GM18907 (cell line): ENCODE measurements at regions not wholly inside any gene's neighbourhood (a gene's known extent, or its start where the extent isn't known, plus 50 kb on each side); places are given as distances from the start of the nearest gene placed in this dataset.
A peak's percentile ranks its signal among the peaks of the same experiment; 100 is the strongest.

Source experiments
- ATAC-seq: cut with Tn5 transposase; IDR thresholded peaks from one replicate; pipeline ENCODE4 v1.9.1; 2021; ENCODE audit warnings: mild to moderate bottlenecking, moderate library complexity; ENCODE audit not compliant: unreplicated experiment

DNA sequence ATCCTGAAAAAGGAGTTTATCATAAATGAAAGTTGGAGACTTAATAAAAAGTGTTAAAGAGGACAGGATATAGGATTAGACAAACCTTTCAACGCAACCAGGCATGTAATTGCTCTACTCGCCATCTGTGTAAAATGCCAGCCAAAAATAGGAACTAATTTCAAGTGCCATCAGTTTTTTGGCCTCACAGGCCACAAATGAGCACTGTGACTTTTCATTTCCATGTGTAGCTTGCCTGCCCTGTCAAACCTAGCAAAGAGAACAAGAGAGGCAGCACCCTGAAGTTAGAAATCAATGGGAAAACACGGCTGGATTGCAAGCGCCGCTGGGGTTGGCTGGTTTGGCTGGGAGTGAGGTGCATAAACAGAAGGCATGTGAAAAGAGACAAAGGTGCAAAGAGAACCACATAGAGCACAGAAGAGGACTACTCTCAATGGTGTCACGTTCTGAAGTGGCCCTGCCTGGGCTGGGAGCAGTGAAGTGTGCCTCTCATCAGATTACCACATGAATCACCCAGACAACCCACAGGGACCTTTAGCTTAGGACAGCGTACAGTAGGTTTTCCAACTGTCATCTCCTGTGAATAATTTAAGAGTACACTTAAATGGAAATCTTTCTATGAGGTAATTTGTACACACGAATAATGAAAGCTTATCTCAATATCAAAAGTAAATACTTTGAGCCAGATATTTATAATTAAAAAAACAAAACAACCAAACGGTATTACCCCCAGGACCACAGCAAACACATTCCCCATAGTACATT, 78.0 kb upstream of the NHSL1 start:
- no peak for ATAC-seq

DNA sequence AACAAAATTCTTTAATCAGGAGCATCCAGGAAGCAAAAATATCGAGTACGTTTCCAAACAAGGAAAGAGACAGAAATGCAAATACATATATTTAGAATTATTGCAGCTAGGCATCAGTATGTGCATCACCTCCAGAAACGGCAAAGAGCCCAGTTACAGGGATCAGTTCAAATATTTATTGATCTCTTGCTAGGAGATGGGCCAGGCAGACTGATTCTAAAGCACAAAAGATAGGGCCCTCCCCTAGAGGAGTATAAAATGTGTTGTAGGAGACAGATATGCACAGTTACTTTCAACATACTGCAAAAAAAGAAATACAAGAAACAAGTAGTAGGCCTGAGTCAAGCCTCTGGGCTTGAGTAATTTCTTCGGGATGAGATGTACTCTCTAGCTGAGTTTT, 80.7 kb upstream of the NHSL1 start:
- no peak for ATAC-seq

DNA sequence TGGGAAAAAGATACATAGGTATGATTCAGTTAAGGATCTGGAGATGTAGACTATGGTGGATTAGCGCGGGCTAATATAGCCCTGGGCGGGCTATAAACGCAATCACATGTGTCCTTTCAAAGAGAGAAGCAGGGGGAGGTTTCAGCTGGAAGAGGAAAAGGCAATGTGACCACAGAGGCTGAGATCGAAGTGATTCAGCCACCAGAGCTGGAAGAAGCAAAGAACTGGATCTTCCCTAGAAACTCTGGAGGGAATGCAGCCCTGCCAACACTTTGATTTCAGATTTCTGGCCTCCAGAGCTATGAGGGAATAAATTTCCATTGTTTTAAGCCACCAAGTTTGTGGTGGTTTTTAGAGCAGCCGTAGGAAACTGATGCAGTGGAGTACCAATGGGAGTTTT, 81.5 kb upstream of the NHSL1 start:
- ATAC-seq: no peak

DNA sequence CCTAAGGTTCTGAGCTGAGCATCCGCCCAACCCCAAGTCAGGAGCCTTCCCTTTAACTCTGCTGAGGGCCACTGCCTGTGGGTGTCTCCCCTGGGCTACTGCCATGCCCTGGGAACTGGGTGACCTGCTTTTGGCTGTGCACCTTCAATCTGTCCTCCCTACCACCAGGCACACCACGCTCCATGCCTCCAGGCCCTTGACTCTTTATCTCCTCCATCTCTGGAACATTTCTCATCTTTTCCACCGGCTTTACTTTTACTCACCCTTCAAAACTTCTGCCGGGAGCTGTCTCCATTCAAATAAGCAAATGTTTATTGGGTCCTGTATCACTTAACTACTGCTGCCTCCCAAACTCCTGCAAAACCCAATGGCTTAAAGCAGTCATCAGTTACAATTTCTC, 83.3 kb upstream of the NHSL1 start:
- no peak for ATAC-seq

DNA sequence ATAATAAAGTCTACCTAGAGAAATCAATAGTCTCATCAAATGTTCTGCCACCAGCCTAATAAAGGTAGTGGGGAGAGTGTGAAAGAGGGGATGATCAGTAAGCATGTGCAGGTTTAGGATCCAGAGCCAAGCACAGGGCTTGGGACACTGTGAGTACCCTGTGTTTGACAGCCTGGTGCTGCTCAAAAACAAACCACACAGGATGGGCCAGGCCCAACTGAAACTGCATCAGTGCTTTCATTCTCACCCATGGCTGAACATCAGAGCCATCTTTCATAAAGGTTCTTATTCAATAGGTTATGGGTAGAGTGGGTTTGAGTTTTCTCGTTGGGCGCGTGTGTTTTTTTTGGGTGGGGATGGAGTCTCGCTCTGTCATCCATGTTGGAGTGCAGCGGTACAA, 87.3 kb upstream of the NHSL1 start:
- ATAC-seq: peak; percentile 57

DNA sequence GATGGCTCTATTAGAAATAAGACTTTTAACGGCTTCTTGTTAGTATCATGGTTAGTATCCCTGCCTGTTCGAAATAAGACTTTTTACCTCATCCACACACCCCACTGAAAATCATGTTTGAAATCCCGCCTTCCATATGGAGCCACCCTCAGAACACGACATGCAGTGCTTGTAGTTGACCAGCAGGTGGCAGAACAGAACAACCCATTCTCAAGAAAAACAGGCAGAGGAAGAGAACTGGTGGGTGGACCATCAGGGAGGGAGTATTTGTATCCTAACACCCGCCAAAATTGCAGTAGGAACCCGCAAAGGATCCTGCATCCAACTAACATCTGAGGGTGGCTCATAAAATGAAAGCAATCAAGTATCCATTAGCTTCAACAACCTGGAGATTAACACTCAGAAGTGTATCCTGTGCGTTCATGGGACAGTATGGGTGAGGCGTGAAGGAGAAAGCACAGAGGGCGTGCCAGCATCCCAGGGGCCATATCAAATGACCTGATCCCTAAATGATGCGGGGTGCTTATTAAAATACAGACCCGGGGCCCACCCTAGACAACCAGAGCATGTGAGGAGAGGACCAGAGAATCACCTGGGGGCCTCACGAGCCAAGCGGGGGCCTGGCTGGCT, 89.6 kb upstream of the NHSL1 start:
- no peak for ATAC-seq

DNA sequence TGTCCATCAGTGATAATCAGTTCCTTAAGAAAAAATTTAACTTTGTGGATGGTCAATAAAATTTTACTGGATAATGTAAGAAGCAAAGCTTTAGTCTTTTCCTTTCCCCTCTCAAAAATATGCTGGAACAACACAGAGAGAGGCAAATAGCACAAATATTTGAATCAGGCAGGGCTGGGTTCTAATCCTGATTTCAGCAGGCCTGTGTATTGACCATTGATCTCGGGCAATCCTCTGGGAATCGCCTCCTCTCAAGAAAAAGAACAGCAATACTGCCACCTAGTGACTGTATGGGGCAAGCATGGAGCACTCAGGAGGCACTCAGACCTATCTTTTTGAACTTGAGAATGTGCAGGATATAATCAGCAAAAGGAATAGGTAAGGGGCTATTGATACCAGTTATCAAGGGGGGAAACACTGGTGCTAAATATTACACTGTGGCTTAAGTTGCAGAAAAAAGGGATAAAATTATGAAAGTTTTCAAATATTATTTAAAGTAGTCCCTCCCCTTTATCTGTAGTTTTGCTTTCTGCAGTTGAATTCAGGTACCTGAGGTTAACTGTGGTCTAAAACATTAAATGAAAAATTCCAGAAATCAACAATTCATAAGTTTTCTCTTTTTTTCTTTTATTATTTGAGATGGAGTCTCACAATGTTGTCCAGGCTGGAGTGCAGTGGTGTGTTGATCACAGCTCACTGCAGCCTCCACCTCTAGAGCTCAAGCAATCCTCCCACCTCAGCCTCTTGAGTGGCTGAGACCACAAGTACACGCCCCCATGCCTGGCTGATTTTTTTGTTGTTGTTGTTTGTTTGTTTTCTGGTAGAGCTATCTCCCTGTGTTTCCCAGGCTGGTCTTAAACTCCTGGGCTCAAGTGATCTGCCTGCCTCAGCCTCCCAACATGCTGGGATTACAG, 91.8 kb upstream of the NHSL1 start:
- ATAC-seq: no peak

DNA sequence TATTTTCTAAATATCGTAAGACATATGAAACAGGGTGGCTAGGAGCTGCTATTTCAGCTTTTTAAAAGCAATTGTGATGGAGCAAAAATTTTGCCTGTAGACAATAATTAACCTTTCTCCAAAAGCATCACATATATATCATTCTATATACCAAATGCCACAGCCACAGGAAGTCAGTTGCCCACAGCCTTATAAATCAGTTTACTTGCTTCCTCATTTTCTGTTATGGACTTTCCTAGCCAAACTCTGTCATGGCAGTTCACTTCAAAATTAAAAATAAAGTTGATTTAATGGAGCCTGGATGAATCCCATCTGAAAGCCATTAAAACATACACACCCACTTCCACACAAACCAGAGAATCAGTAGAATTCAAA, 93.4 kb upstream of the NHSL1 start:
- ATAC-seq: peak; percentile 75

DNA sequence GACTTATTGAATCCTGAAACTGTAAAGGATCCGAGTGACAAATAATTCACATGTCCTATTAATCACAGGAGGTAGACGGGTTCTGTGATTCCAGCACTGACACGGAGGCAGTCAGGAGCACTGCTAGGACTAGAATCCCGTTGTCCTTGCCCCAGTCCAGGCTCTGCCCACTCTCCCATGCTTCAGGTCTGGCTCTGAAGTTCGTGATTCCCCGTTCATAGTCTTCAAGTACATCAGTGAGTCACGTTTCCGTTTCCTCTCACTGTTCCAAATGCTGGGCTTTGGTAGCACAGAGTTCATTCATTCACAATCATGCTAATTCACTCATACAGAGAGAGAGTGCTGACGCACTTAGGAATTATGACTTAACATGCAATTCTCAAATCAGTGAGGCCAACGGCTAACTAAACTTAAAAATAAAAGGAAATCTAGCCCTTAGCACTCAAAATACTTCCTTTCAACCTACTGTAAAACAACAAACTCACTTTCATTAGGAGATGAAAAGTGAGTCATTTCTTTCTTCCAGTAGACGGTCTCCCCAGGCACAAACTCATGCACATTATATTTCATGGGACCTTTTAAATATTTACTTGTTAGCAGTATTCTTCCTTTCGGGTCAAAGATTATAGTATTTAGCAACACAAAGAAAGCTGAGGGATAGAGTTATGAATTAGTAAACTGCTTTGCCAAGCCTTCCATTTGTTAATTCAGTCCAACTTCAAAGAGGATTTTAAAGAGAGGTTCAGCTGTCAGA, 94.0 kb upstream of the NHSL1 start:
- ATAC-seq: peak; percentile 89

DNA sequence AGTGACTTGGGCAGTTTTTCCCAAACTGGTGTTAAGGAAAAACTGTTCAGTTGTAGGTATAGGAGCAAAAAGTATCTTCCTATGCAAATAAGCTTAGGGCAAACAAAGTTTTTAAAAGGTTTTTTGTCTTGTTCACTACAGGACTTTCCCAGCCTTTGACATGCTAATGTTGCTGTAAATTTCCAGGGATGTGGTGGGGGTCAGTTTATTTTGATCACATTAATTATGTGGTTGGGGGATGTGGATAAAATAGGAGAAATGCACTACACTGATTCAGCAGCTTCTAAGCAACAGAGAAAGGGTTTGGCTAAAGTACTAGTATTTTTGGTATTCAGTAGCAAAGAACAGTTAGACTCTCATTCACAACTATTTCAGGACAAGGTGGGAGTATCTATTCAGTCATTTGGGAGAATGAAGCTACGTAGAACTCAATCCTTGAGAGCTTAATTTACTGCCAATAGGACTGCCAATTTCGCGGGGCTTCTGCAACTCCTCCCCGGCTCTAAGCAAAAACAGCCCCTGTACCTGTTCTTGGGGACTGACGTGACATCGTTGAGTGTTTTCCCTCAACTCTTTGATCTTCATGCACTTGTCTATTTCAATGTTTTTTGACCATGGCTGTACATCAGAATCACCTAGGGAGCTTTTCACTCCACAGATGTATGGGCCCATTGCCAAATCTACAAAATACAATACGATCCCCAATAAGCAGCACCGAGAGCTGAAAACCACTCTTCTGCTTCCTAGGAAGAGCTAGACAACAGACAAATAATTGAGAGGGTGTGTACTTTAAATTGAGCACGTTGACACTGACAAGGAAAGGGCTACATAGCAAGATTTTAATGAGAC, 94.8 kb upstream of the NHSL1 start:
- ATAC-seq: no peak

DNA sequence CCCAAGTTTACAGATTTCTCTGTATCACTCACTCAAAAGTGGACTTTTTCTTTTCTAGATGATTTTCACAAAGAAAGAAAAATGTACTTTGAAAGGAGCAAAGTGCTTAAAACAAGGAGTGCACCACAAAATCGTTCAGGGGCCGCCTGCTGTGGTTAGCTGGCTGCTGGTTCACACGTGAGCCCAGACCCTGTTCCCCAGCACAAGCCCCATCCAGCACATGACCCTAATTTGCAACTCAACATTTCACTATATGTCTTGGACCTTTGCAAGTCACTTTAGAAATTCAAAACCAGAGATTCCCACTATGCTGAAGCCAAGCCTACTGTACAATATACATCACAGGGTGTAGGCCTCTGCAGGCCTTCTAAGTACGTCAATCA, 95.5 kb upstream of the NHSL1 start:
- ATAC-seq: no peak

DNA sequence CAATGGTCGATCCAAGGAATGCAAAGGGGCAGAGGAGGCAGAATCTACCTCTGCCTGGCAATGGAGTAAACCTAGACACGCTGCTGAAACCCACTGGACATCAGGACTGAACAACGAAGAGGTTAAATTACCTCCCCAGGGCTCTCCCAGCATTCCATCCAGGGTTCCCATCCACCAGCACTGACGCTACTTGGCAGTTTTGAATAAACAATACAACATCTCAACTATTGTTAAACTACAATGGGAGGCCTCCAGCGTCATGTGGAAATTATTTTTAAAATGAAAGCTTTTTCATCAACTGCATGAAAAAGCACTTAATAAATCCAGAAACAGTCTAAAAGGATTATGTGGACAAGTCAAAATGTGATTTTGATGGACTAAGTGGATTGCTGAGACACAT, 96.8 kb upstream of the NHSL1 start:
- no peak for ATAC-seq

DNA sequence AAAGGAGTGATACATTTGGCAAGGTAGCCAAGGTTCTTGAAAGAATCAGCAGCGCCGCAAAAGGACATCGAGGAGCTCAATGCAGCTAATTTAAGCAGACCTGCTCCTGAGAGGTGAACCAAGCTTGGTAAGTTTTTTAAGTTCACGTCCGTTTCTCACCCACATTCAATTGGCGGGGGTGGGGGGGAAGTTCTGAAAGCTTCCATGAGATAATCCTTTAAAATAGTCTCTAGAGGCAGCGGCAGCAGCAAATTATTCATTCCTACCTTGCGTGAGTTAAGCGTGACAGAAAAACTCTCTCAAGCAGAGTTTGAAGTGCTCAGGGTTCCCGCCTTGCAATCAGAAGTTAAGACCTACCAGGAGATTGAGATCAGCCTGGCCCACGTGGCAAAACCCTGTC, 97.3 kb upstream of the NHSL1 start:
- ATAC-seq: no peak

DNA sequence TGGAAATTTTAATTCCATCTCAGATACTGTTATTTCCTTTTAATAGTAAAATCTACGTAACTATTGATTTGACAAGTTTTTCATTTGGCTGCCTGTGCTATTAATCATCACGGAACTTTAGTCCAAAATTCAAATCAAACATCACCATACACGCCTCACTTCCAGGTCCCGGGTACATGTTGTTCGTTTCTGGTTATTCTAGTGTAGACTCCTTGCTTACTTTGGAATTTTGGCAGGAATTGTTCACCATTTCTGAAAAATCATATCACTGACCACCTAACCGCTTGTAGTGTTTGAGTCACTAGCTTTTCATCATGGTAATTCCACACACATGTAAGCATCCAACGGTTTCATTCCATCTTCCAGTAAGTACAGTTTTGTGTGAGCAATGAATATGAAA, 98.0 kb upstream of the NHSL1 start:
- no peak for ATAC-seq

DNA sequence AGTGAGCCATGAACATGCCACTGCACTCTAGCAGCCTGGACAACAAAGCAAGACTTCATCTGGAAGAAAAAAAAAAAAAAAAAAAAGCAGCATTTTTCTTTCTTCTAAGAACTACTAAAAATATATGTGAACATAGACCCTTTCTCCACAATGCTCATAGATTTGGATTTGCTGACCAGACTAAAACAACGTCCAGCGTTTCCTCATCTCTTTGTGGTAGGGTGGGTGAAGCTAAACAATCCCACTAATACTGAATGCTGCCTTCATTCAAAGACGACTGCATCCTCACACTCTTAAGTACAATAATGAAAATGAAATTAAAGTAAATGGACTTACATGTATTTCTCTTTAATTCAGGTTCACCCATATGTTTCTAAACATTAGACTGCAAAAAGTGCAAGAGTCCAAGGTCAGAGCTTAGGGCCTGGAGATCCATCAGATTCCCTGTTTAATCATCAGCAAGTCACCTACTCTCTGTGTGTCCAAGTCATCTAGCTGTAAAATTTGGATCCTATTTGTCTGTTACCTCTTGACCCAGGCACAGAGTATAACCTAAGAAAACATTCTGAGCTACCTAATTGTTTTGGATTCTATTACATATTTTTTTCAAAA, 99.4 kb upstream of the NHSL1 start:
- ATAC-seq: no peak

DNA sequence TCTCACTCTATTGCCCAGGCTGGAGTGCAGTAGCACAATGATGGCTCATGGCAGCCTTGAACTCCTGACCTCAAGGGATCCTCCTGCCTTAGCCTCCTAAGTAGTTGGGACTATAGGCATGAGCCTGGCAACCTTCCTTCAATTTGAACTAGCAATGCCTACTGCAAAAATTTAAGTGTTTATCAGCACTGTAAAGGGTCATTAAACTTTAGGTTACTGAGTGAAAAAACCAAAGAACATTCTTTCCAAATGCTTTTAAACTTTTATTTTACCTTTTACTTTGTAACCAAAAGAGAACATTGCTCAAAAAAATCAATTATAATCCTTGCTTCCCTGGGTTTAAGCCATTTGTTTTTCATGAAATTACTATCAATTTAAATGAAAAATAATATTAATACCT, 101.0 kb upstream of the NHSL1 start:
- ATAC-seq: no peak

DNA sequence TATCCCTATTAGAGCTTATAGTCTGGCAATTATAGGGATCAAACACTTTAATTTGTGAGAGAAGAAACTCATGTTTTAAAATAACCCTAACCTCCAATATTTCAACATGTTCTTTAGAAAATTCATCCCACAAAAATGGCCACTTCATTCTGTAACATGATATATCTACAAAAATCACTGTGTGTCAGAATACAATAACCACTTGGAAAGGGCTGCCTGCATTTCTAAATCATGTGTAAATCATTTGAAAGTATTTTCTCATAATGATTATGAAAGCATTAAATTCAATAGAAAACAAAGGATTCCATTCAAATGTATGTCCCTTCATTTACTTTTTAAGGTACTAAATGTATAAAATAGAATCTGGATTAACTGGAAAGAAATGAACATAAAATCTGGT, 101.4 kb upstream of the NHSL1 start:
- no peak for ATAC-seq

DNA sequence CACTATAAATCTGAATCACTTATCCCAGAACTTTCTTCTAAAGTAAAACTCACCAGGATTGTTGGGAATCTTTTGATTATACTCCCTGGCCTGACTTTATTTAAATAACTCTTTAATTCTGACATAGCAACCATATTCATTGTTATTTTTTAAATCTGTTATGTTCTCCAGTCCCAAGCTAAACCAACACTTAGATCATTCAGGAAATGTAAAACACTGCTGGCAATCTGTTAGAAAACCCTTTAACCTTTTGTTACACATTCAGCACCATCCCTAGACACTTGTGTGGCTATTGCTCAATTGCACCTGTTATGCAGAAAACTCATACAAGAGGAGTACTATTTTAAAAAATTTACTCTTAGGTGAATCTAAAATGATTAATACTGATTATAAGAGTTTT, 101.8 kb upstream of the NHSL1 start:
- ATAC-seq: no peak

DNA sequence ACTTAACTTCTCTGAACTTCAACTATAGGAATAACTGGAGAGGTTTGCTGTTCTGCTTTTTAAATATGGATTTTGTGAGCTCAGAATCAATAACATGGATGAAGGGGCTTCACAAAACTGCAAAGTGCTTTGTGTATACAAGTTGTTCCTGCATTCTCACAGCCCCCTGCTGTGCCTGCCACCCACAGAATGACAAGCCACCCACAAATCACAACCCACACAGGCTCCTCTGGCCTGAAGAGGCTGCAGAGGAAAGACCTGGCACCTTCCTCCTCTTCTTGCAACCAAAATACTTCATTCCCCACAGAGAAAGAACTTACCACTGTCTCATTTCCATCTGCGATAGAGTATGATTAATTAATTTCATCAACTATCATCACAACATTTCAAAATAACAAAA, 106.7 kb upstream of the NHSL1 start:
- ATAC-seq: no peak
